ENCODE measurements at regions not wholly inside any gene's neighbourhood (a gene's known extent, or its start where the extent isn't known, plus 50 kb on each side); places are given as distances from the start of the nearest gene placed in this dataset.

DNA sequence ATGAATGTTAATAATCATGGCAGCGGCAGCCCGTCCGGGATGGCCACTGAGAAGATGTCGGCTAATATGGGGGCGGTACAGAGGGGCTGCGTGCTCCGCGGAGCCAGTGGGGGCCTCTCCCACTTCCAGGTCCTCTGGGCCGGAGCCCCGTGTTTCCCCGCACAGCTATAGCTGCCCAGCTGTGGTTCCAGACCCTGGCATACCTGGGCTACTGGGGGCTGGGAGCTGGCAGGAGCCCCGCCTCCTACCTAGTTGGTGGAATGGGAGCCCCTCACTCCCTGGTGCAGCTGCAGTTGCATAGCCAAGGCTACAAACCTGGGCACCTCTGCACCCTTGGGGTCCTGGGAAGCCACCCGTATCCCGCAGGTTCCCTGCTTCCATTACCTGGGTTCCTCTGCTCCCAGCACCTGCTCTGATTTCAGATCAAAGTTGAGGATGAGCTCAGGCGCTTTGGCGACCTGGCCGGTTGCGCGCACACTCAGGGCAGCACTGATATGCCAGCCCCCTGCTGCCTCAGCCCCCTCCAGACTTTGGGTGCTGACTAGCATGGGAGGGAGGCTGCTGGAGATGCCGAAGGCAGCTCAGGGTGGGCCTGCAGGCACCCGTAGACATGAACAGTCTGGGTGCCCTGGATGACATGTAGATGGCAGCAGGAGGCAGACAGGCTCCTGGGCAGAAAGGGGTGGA, 236.5 kb upstream of the SEMA3D start:
- no peaks in the 10 kb centered on the region for H3K4me1 Mint-ChIP-seq (ENCODE audit: low read depth in 2 of 2)
- ATAC-seq (no peak), DNase-seq (ENCODE audit: low spot score) (no peak)
- no peak overlapping the region for H3K27ac Mint-ChIP-seq
- H3K36me3 Mint-ChIP-seq = no peaks in the 10 kb centered on the region
- H3K4me3 Mint-ChIP-seq = no peak overlapping the region
- H3K27me3 Mint-ChIP-seq = no peaks in the 10 kb centered on the region
- H3K9me3 Mint-ChIP-seq = peaks cover 15% of the 10 kb centered on the region

DNA sequence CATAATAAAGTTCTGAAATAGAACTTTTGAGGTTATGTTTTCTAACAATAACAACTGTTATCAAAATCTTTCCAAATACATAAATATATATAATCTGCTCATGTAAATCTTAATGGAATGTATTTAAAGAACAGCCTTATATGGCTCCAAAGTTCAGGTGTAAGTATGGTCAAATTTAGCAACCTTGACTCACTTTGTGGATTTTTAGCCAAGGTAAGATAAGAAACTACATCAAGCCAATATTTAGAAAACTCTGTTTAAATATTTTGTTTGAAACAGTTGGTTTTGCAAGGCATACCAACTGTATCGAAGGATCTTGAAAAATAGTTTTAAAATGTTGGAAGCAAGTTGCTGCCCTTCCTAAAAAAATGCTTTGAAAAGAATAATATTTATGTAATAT, 228.9 kb upstream of the SEMA3D start:
- Mint-ChIP-seq H3K9me3 (peaks cover 6% of the 10 kb centered on the region), H3K27me3 (no peaks in the 10 kb centered on the region), H3K36me3 (no peaks in the 10 kb centered on the region), H3K4me1 (ENCODE audit: low read depth in 2 of 2) (no peaks in the 10 kb centered on the region), H3K27ac (no peak overlapping the region), H3K4me3 (no peak overlapping the region)
- DNase-seq (ENCODE audit: low spot score) = no peak
- no peak for ATAC-seq

DNA sequence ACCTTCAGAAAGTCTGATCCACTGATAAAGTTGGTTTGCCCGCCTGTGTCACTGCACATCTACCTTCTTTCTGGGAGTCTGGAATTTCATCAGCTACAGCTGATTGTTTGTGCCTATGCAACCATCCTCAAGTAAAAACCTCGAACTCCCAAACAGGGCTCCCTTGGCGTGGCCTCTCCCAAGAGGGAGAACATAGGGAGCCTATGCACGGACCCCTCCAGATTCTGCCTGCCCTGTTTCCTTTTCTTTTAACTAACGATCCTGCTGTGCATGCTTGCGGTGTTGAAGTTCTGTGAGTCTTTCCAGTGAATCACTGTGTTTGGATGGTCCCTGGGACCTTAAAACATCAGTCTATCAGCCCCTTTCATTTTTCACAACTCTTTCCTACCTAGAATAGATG, 226.9 kb upstream of the SEMA3D start:
- DNase-seq (ENCODE audit: low spot score) (no peak), ATAC-seq (no peak)
- Mint-ChIP-seq H3K27me3 (no peaks in the 10 kb centered on the region), H3K4me1 (ENCODE audit: low read depth in 2 of 2) (no peaks in the 10 kb centered on the region), H3K9me3 (peaks cover 11% of the 10 kb centered on the region), H3K4me3 (no peak overlapping the region), H3K27ac (no peak overlapping the region), H3K36me3 (no peaks in the 10 kb centered on the region)

DNA sequence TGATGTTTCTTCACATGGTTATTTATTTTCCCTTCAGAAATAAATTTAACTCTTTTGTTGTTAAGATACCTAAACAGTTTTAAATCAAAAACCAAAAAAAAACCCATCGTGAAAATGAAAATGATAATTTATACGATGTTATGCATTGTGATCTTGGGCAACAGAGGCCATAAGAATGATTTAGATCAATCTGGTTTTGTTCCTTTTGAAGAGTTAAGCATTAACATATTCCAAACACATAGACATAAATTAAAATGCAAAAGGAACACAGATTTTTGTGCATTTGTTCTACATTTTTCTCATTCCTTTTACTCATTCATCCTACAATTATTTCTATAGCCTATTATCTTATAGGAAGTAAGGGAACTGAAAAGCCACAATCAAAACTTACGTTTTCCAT, 226.1 kb upstream of the SEMA3D start:
- no peak overlapping the region for H3K27ac Mint-ChIP-seq

DNA sequence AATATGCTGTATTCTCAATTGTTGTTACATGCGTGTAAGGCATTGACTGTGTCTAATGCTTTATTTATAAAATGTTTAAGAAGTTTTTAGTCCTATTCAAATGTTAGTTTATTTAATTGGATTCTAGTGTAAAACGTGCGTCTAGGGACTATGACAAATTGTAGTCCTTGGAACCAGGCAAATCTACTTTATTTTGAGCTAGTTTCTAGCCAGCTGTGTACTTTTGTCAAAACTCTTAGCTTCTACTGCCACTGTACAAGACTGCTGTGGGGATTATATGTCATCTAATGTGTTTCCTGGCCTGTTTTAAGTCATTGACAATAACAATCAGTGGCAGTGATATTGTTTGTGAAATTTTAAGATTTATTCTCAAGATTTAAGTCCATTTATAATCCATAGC, 220.5 kb upstream of the SEMA3D start:
- DNase-seq (ENCODE audit: low spot score) (no peak), ATAC-seq (no peak)
- no peaks in the 10 kb centered on the region for H3K4me1 Mint-ChIP-seq (ENCODE audit: low read depth in 2 of 2)
- no peak overlapping the region for H3K4me3 Mint-ChIP-seq
- H3K27me3 Mint-ChIP-seq = no peaks in the 10 kb centered on the region
- H3K27ac Mint-ChIP-seq = no peak overlapping the region
- peaks cover 15% of the 10 kb centered on the region for H3K9me3 Mint-ChIP-seq
- H3K36me3 Mint-ChIP-seq = no peaks in the 10 kb centered on the region

More for the DNA sequence above, 226.1 kb upstream of the SEMA3D start:
- ATAC-seq = no peak
- Mint-ChIP-seq H3K36me3 (no peaks in the 10 kb centered on the region), H3K4me1 (ENCODE audit: low read depth in 2 of 2) (no peaks in the 10 kb centered on the region), H3K9me3 (peaks cover 11% of the 10 kb centered on the region), H3K4me3 (no peak overlapping the region), H3K27me3 (no peaks in the 10 kb centered on the region)
- DNase-seq (ENCODE audit: low spot score) = no peak

DNA sequence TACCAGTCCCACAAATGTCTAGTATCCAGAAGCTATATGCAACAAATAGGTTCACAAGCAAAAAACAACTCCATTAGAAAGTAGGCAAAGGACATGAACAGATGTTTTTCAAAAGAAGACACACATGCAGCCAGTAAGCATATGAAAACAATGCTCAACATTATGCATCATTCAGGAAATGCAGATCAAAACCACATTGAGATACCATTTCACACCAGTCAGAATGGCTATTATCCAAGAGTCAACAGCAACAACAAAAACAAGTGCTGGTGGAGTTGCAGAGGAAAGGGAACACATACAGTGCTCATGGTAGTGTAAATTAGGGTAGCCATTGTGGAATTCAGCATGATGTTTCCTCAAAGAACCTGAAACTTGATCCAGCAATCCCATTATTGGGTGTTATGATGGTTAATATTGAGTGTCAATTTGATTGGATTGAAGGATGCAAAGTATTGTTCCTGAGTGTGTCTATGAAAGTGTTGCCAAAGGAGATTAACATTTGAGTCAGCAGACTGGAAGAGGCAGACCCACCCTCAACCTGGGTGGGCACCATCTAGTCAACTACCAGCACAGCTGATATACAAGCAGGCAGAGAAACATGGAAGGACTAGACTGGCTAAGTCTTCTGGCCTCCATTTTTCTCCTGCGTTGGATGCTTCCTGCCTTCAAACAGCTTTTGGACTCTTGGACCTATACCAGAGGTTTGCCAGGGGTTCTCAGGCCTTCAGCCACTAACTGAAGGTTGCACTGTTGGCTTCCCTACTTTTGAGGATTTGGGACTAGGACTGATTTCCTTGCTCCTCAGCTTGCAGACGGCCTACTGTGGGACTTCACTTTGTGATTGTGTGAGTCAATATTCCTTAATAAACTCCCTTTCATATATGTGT, 218.4 kb upstream of the SEMA3D start:
- DNase-seq (ENCODE audit: low spot score) (no peak), ATAC-seq (no peak)
- no peaks in the 10 kb centered on the region for H3K36me3 Mint-ChIP-seq
- no peak overlapping the region for H3K4me3 Mint-ChIP-seq
- no peaks in the 10 kb centered on the region for H3K27me3 Mint-ChIP-seq
- no peaks in the 10 kb centered on the region for H3K4me1 Mint-ChIP-seq (ENCODE audit: low read depth in 2 of 2)
- no peak overlapping the region for H3K27ac Mint-ChIP-seq
- H3K9me3 Mint-ChIP-seq = peaks cover 9% of the 10 kb centered on the region

DNA sequence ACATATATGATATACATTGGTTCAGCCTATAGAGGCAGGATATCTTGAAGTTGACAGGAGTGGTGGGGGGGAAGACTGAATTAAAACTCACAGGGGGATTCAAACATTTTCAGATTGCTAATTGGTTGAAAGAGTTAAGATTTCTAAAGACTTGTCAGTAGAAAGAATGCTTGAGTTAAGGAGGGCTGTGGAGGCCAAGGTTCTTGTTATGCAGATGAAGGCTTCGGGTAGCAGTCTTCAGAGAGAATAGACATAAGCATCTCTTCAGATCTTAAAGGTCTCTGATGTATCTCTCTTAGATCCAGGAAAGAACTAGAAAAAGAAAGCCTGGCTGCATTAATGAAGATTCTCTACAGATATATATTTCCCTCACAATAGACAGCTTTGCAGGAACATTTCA, 209.8 kb upstream of the SEMA3D start:
- no peak overlapping the region for H3K27ac Mint-ChIP-seq
- DNase-seq (ENCODE audit: low spot score) = no peak
- ATAC-seq = no peak
- H3K36me3 Mint-ChIP-seq = no peaks in the 10 kb centered on the region
- peaks cover 18% of the 10 kb centered on the region for H3K9me3 Mint-ChIP-seq
- H3K27me3 Mint-ChIP-seq = no peaks in the 10 kb centered on the region
- no peaks in the 10 kb centered on the region for H3K4me1 Mint-ChIP-seq (ENCODE audit: low read depth in 2 of 2)
- no peak overlapping the region for H3K4me3 Mint-ChIP-seq

DNA sequence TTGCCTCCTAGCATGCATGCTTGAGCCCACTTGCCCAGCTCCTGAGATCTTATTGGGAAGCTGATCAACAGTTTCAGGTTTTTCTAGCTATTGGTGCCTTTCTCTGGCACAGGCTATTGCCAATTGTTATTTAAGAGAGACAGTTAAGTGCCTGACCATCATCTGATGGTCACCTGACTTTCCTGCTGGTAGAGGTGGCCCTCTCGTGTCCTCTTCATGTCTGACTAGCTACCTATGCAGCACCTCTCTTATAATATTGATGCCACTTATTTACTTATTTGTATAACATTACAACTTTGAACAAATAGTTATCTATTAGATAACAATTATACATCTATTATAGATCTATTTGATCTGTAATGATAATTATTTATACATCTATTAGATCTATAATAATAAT, 205.9 kb upstream of the SEMA3D start:
- no peaks in the 10 kb centered on the region for H3K27me3 Mint-ChIP-seq

DNA sequence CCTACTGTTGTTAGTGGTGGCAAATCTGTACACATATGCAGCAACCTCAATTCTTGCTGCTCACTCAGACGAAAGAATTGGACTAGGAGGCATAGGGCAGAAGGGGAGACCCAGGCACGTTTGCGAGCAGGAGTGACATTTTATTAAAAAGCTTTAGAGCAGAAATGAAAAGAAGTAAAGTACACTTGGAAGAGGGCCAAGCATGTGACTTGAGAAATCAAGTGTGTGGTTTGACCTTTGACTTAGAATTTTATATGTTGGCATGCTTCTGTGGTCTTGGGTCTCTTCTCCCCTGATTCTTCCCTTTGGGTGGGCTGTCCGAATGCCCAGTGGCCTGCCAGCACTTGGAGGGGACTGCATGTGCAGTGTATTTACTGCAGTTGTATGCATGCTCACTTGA, 205.5 kb upstream of the SEMA3D start:
- no peak for DNase-seq (ENCODE audit: low spot score)
- Mint-ChIP-seq H3K4me1 (ENCODE audit: low read depth in 2 of 2) (no peaks in the 10 kb centered on the region), H3K27ac (no peak overlapping the region), H3K27me3 (no peaks in the 10 kb centered on the region), H3K4me3 (no peak overlapping the region), H3K9me3 (peaks cover 21% of the 10 kb centered on the region), H3K36me3 (peaks cover 5% of the 10 kb centered on the region)
- ATAC-seq = no peak

More for the DNA sequence above, 205.9 kb upstream of the SEMA3D start:
- Mint-ChIP-seq H3K4me3 (no peak overlapping the region), H3K4me1 (ENCODE audit: low read depth in 2 of 2) (no peaks in the 10 kb centered on the region), H3K9me3 (peaks cover 21% of the 10 kb centered on the region), H3K36me3 (peaks cover 5% of the 10 kb centered on the region), H3K27ac (no peak overlapping the region)
- no peak for ATAC-seq
- DNase-seq (ENCODE audit: low spot score) = no peak

DNA sequence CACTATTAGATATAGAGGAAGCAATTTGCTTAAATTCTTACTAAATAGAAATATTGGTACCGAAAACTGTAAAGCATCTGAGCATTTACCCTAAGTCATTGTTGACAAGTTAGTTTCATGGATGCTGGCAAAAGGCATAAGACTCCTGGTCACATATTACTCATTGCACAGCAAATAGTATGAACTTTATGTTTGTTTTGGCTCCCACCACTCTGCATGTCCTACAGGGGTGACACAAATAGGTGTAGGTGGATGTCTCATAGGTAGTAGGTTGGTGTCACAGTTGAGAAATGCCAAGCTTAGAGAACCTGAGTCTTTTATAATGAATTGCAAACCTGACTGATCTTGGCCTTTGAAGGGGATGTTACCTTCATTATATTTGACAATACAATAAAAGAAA, 199.6 kb upstream of the SEMA3D start:
- Mint-ChIP-seq H3K27ac (no peak overlapping the region), H3K4me3 (no peak overlapping the region), H3K9me3 (peaks cover 17% of the 10 kb centered on the region), H3K27me3 (no peaks in the 10 kb centered on the region), H3K36me3 (peaks cover 5% of the 10 kb centered on the region), H3K4me1 (ENCODE audit: low read depth in 2 of 2) (no peaks in the 10 kb centered on the region)
- DNase-seq (ENCODE audit: low spot score) = no peak
- no peak for ATAC-seq

DNA sequence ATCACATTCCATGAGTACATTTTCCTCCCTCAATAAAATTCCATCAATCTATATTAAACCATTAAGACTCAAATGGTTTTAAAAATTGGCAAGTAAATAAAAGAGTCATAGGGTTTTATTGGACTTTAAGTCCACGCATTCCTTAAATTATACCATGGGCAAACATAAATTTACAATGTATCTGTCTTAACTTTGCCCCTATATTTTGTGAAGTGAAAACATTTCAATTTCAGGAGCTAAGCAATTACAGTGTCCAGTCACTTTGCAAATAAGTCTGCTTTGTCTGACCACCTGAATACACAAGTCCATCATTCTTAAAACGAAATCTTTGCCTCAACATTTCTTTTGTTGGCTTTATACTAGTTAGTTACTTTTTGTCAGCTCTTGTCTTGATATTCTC, 197.5 kb upstream of the SEMA3D start:
- no peak for ATAC-seq
- no peak for DNase-seq (ENCODE audit: low spot score)
- H3K36me3 Mint-ChIP-seq = peaks cover 9% of the 10 kb centered on the region
- H3K27ac Mint-ChIP-seq = no peak overlapping the region
- no peaks in the 10 kb centered on the region for H3K4me1 Mint-ChIP-seq (ENCODE audit: low read depth in 2 of 2)
- peaks cover 10% of the 10 kb centered on the region for H3K9me3 Mint-ChIP-seq
- no peak overlapping the region for H3K4me3 Mint-ChIP-seq
- H3K27me3 Mint-ChIP-seq = no peaks in the 10 kb centered on the region

DNA sequence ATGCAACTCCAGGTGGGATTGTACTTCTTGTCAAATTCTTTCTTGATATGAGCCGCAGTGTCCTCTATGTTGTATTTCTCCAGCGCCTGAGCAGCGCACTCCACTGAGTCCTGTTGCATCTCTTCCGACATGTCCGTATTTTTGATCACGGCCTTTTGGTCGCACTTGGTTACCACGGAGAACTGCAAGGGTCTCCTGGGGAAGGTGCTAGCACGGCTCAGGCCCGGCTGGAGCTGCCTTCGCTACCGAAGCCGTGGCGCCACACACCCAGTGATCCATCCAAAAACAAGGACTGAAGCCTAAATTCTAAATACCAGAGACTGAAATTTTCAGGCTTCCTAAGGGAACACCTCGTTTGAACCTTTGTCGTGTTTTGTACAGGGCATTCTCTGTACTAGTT, 194.4 kb upstream of the SEMA3D start:
- Mint-ChIP-seq H3K9me3 (peaks cover 10% of the 10 kb centered on the region), H3K36me3 (peaks cover 9% of the 10 kb centered on the region), H3K27me3 (no peaks in the 10 kb centered on the region), H3K27ac (no peak overlapping the region), H3K4me3 (no peak overlapping the region), H3K4me1 (ENCODE audit: low read depth in 2 of 2) (no peaks in the 10 kb centered on the region)
- ATAC-seq (no peak), DNase-seq (ENCODE audit: low spot score) (no peak)

DNA sequence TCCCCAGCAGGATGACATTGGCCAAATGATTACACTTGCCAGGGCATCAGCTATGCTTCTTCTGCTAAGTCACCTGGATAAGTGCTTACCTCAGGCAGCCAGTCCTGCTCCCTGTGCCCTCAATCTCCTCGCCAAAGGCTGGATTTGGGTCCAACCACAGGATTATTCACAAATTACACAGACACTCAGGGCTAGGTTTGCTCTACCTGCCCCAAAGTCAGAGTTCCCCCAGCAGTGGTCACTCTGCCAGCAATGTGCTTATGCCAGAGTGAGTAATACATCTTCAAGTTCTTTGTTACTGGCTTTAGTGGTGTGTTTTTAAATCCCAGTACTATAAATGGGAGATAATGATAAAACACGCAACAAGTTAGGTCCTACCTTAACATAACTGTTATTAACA, 189.7 kb upstream of the SEMA3D start:
- Mint-ChIP-seq H3K9me3 (peaks cover 7% of the 10 kb centered on the region), H3K27me3 (no peaks in the 10 kb centered on the region), H3K4me1 (ENCODE audit: low read depth in 2 of 2) (no peaks in the 10 kb centered on the region)

DNA sequence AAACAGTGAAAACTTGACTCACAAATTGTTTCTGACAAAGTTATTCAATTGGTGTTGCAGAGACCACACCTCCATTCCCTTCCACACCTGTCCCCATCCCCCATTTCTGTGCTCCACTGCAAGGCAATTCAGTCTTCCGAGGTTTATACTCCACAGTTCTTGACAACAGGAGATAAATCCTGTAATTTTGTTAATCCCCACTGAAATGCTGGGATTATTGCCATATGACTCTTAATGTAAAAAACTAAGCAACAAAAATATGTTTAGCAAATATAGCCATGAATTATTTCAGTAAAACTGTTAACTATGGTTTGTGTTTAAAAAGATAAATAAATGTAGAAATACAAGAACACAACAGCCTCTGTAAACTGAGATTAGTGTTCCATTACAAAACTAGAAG, 170.1 kb upstream of the SEMA3D start:
- H3K4me3 Mint-ChIP-seq = no peak overlapping the region
- ATAC-seq = no peak
- H3K27ac Mint-ChIP-seq = no peak overlapping the region
- H3K36me3 Mint-ChIP-seq = peaks cover 4% of the 10 kb centered on the region
- H3K27me3 Mint-ChIP-seq = no peaks in the 10 kb centered on the region
- no peak for DNase-seq (ENCODE audit: low spot score)
- H3K4me1 Mint-ChIP-seq (ENCODE audit: low read depth in 2 of 2) = no peaks in the 10 kb centered on the region
- H3K9me3 Mint-ChIP-seq = peaks cover 7% of the 10 kb centered on the region

More for the DNA sequence above, 189.7 kb upstream of the SEMA3D start:
- H3K27ac Mint-ChIP-seq = no peak overlapping the region
- no peak overlapping the region for H3K4me3 Mint-ChIP-seq
- H3K36me3 Mint-ChIP-seq = peaks cover 9% of the 10 kb centered on the region
- DNase-seq (ENCODE audit: low spot score) (no peak), ATAC-seq (no peak)

Measured in natural killer cell treated with Interleukin-12 subunit alpha and Interleukin-12 subunit beta and Interleukin-15 and Interleukin-18, amount 100 ng/mL, for 72 hours (primary cell).